ENCODE measurements at regions not wholly inside any gene's neighbourhood (a gene's known extent, or its start where the extent isn't known, plus 50 kb on each side); places are given as distances from the start of the nearest gene placed in this dataset.

DNA sequence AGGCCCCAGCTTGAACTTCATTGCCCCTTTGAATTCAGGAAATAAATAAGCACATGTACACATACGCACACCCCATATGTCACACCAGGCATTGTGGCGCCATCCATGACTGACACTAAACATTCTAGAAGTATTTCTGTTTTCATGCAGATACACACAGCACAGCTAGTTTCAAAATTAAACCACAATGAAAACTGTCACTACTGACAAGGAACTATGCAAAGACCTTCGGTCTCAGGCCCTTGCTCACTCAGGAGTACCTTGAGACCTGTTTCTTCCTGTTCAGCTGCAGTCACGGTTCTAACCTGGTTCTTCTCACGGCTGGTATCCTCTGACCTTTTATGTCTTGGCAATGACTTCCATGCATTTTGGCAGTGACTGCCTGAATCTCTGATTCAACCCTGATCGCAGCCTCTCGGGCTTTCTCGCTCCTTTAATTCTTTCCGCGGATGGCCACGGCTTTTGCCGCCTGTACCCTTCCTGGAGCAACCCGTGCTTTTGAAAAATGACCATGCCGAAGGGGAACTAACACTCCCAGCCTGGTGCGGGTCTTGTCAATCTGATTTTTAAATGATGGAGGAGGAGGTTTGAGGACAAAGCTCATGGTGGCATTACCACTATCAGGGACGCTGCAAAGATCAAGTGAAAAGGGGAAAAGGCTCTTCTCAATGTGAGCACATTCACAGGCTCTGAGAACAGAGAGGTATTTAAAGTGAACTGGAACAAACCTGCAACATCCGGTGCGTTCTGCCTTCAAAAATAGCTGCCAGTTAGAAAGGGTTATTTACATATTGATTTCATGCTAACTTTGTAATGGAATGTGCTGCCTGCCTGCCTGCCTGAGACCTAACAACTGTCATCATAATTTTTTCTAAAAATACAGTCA lies 384.6 kb downstream of the RRAGC start:
- TF ChIP-seq FOXP2 (optimal IDR thresholded peaks at IDR 0.05; ENCODE audit: borderline replicate concordance, extremely low read depth, extremely low read length, insufficient read depth) (no peak), SIN3A (IDR thresholded peaks at IDR 0.05; ENCODE audit: borderline replicate concordance, insufficient read depth, low read length) (no peak)
- TF ChIP-seq, protein P1, sequence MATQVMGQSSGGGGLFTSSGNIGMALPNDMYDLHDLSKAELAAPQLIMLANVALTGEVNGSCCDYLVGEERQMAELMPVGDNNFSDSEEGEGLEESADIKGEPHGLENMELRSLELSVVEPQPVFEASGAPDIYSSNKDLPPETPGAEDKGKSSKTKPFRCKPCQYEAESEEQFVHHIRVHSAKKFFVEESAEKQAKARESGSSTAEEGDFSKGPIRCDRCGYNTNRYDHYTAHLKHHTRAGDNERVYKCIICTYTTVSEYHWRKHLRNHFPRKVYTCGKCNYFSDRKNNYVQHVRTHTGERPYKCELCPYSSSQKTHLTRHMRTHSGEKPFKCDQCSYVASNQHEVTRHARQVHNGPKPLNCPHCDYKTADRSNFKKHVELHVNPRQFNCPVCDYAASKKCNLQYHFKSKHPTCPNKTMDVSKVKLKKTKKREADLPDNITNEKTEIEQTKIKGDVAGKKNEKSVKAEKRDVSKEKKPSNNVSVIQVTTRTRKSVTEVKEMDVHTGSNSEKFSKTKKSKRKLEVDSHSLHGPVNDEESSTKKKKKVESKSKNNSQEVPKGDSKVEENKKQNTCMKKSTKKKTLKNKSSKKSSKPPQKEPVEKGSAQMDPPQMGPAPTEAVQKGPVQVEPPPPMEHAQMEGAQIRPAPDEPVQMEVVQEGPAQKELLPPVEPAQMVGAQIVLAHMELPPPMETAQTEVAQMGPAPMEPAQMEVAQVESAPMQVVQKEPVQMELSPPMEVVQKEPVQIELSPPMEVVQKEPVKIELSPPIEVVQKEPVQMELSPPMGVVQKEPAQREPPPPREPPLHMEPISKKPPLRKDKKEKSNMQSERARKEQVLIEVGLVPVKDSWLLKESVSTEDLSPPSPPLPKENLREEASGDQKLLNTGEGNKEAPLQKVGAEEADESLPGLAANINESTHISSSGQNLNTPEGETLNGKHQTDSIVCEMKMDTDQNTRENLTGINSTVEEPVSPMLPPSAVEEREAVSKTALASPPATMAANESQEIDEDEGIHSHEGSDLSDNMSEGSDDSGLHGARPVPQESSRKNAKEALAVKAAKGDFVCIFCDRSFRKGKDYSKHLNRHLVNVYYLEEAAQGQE (IDR thresholded peaks at IDR 0.05; ENCODE audit: insufficient read depth in 1 of 2, low read depth in 2 of 2, low read length in 2 of 2) = no peak

DNA sequence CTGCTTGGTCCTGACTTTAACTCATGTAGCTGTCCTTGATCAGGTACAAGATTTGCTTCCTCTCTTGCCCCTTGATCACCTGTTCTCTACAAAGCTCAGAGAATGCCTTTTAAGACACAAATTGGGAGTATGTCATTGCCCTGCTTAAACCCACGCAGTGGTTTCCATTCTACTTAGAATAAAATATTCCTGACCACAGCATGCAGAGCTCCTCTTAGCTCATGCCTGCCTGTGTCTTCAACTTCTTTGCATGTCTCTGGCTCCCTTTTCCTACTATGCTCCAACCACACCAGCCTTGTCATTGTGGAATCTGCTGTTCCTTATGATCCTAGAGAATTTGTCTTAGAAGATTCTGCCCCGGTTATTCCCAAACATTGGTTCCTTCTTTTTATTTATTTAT lies 393.1 kb downstream of the RRAGC start:
- TF ChIP-seq FOXP2 (optimal IDR thresholded peaks at IDR 0.05; ENCODE audit: borderline replicate concordance, extremely low read depth, extremely low read length, insufficient read depth) = no peak
- TF ChIP-seq TAF1 (IDR thresholded peaks at IDR 0.05; ENCODE audit: borderline replicate concordance, insufficient read depth, low read length) = no peak
- TF ChIP-seq, protein P1 (IDR thresholded peaks at IDR 0.05; ENCODE audit: insufficient read depth in 1 of 2, low read depth in 2 of 2, low read length in 2 of 2) = no peak
- no peak for TF ChIP-seq POLR2AphosphoS5 (IDR thresholded peaks at IDR 0.05; ENCODE audit: low read depth, low read length)
- TF ChIP-seq SIN3A (IDR thresholded peaks at IDR 0.05; ENCODE audit: borderline replicate concordance, insufficient read depth, low read length) = no peak

DNA sequence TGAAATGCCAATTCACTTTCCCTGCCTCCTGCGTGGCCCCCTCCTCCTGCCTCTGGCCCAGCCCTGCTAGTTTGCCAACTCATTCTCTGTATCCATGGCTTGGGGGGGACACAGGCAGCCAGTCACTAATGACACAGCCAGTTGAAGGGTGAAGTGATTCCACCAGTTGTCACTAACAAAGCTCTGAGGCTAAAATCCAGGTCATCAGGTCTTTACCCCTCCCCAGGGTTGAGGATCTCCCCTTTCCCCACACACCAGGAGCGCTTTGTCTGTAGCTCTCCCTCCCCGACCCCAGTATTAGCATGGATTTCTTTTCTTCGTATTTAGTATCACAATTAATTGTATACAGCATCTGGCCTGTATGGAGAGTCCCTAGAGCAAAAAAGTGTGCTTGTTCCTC lies 394.1 kb downstream of the RRAGC start:
- no peak for TF ChIP-seq SIN3A (IDR thresholded peaks at IDR 0.05; ENCODE audit: borderline replicate concordance, insufficient read depth, low read length)
- no peak for TF ChIP-seq TAF1 (IDR thresholded peaks at IDR 0.05; ENCODE audit: borderline replicate concordance, insufficient read depth, low read length)
- no peak for TF ChIP-seq FOXP2 (optimal IDR thresholded peaks at IDR 0.05; ENCODE audit: borderline replicate concordance, extremely low read depth, extremely low read length, insufficient read depth)
- TF ChIP-seq POLR2AphosphoS5 (IDR thresholded peaks at IDR 0.05; ENCODE audit: low read depth, low read length) = no peak
- TF ChIP-seq, protein P1 (IDR thresholded peaks at IDR 0.05; ENCODE audit: insufficient read depth in 1 of 2, low read depth in 2 of 2, low read length in 2 of 2) = no peak

DNA sequence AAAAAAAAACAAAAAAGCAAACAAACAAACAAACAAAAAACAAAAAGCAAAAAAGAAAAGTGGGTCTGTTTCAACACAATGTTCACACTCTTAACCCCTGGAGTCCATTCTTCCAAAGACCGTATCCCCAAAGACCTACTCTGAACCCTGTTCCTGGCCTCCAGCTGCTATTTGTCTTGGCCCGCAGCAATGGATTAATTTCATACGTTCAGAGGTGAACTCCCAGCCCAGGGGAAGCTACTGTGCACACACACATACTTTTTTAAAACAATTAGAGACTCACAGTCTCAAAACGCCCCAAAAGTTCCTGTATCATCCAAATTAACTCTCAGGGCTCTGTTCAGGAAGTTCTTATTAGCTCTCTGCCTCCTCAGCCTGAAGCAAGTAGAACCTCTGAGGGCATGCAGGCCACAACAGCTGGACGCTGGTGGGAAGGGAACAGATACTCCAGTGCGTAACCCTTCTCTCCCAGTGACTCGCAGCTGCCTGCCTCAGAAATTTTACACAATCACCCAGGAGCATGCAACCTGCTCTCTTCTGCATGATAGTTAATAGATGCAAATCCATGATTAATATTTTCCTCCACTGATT lies 395.4 kb downstream of the RRAGC start:
- no peak for TF ChIP-seq TAF1 (IDR thresholded peaks at IDR 0.05; ENCODE audit: borderline replicate concordance, insufficient read depth, low read length)
- TF ChIP-seq POLR2AphosphoS5 (IDR thresholded peaks at IDR 0.05; ENCODE audit: low read depth, low read length) = no peak
- no peak for TF ChIP-seq SIN3A (IDR thresholded peaks at IDR 0.05; ENCODE audit: borderline replicate concordance, insufficient read depth, low read length)
- TF ChIP-seq, protein P1 (IDR thresholded peaks at IDR 0.05; ENCODE audit: insufficient read depth in 1 of 2, low read depth in 2 of 2, low read length in 2 of 2) = no peak
- TF ChIP-seq FOXP2 (optimal IDR thresholded peaks at IDR 0.05; ENCODE audit: borderline replicate concordance, extremely low read depth, extremely low read length, insufficient read depth) = no peak

All from PFSK-1 (cell line).